A172 (cell line): ENCODE measurements at regions not wholly inside any gene's neighbourhood (a gene's known extent, or its start where the extent isn't known, plus 50 kb on each side); places are given as distances from the start of the nearest gene placed in this dataset.
"Not testable (repeated sequence)": the region's sequence is repeated elsewhere in the genome, so short reads cannot be mapped to it uniquely, and the experiment has no call there.

Experiments
- DNase-seq: peaks from one replicate; pipeline ENCODE4 v3.0.0-alpha.2; 2015; ENCODE audit warnings: low spot score

- not testable (repeated sequence) for DNase-seq
These were observed 82.7 kb downstream of the TFRC start for GRCh38 chr3:195999176-195999575.

GRCh38 chr3:195996314-195996713, 85.6 kb downstream of the TFRC start:
- DNase-seq = not testable (repeated sequence)

DNA sequence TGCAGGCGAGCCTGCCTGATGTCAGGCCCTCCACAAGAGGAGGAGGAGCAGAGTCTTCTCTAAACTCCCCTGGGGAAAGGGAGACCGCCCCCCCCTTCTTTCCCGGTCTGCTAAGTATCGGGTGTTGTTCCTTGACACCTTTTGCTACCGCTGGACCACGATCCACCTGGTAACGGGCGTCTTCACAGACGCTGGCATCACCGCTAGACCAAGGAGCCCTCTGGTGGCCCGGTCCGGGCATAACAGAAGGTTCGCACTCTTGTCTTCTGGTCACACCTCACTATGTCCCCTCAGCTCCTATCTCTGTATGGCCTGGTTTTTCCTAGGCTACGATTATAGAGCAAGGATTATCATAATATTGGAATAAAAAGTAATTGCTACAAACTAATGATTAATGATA, 86.0 kb upstream of the TNK2 start:
- peak; percentile 5 for DNase-seq

GRCh38 chr3:195993671-195994070, 85.3 kb upstream of the TNK2 start:
- not testable (repeated sequence) for DNase-seq

- DNase-seq = not testable (repeated sequence)
These were observed 84.7 kb upstream of the TNK2 start for GRCh38 chr3:195992956-195993595.

- DNase-seq = not testable (repeated sequence)
These were observed 83.6 kb upstream of the TNK2 start for GRCh38 chr3:195991986-195992385.

- DNase-seq = not testable (repeated sequence)
These were observed 82.9 kb upstream of the TNK2 start for GRCh38 chr3:195991243-195991642.

- not testable (repeated sequence) for DNase-seq
These were observed 82.5 kb upstream of the TNK2 start for GRCh38 chr3:195990841-195991174.

- peak; percentile 63 for DNase-seq
These were observed 81.8 kb upstream of the TNK2 start for GRCh38 chr3:195989921-195990840.

DNA sequence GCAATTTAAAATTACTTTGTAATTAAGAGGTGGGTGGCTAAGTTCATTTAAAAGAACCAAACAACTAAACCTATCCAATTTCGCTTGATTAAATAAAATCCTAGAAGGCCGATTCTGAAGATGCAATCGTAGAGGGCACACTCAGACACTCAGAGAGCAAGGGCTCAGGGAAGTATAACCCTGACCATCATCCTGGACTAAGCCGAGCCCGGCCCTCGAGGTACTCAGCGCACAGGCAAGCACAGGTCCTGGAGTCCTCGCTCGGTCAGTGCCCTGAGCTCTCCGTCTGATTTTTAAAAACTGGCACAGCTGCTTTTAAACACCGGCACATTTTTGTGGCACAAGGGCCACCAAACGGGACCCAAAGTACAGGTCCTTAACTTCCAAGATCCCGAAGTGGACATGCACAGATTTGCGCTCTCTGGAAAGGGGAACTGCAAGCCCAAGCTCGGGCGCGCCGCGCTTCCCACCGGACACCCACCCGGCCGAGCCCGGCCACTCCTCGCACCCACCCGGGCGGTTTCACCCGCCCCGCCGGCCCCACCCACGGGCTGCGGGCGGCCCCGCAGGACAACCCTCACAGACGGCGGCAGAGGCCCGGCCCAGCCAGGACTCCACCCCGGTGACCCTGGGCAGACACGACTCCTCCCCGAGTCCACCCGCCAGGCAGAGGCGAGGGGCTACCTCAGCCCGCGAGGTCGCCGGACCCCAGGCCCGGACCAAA, 81.0 kb upstream of the TNK2 start:
- DNase-seq = not testable (repeated sequence)

DNA sequence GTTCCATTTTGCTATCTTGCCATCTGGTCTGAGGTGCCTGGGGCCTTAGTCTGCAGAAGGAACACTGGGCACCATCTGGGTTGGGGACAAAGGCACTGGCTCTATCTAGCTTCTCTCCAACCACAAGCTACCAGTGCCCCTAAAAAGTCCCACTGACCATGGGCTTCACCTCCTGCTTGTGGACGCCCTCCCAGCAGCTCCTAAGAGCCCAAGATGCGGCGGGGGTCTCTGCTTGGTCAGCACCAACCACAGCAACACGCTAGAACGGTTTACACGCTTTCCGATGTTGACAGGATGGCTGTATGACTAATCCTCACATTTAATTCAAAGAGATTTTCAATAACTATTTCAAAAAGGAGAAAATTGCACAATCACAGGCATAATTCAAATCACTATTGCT, 80.4 kb upstream of the TNK2 start:
- DNase-seq = not testable (repeated sequence)

GRCh38 chr3:195987001-195987400, 78.7 kb upstream of the TNK2 start:
- not testable (repeated sequence) for DNase-seq

DNA sequence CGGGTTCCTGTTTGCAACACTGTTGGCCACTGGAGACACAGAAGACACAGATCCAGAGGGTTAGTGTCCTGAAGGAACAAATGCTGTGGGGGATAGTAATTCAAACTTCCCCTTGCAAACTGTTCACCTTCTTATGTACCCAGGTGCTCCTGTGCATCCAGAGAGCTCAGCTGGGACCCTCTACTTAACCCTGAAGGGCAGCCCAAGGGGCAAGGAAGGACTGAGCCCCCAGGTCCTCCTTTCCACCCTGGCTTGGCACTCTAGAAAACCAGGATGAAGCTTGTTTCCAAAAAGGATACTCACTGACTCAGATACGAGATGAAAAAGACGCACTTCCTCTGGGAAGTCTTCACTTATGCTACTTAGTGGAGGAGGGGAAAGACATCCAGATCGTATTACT, 78.2 kb upstream of the TNK2 start:
- not testable (repeated sequence) for DNase-seq

- not testable (repeated sequence) for DNase-seq
These were observed 77.1 kb upstream of the TNK2 start for GRCh38 chr3:195985348-195985920.

- not testable (repeated sequence) for DNase-seq
These were observed 76.2 kb upstream of the TNK2 start for GRCh38 chr3:195984392-195985030.

GRCh38 chr3:195983880-195984279, 75.5 kb upstream of the TNK2 start:
- not testable (repeated sequence) for DNase-seq

DNA sequence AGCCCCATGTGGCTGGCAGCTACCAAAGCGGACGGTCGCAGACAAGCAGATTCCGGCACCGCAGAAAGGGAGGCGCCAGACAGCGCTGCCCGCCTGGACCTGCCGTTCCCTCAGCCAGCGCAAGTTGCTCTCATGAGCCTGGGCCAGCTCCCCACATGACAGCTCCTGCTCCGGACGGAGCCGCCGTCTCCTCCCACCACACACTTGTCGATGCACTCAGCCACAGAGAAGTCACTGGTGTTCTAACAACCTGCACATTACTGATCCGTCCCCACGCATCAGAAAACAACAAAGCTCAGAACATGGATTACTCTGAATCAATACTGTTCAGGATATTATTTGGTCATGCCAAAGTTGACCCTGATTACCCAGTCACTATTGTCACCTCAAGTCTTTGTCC, 74.4 kb upstream of the TNK2 start:
- not testable (repeated sequence) for DNase-seq

DNA sequence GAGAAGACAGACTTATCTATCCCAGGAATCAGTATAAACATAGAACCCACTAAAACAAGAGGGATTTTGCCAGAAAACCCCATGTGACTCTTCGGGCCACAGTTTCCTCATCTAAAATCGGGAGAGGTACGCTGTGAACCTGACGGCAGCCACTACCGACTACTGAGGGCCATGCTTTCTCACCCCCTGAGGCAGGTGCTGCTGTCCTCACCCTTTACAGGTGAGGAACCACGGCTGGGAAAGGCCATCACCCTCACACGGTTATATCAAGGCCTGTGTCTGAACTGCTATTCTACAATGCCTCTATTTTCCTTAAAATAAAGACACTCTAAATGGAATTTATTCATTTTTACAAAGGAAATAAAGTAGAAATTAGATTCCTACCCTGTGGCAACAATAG, 73.4 kb upstream of the TNK2 start:
- DNase-seq = not testable (repeated sequence)

GRCh38 chr3:195979877-195980276, 71.5 kb upstream of the TNK2 start:
- not testable (repeated sequence) for DNase-seq

DNA sequence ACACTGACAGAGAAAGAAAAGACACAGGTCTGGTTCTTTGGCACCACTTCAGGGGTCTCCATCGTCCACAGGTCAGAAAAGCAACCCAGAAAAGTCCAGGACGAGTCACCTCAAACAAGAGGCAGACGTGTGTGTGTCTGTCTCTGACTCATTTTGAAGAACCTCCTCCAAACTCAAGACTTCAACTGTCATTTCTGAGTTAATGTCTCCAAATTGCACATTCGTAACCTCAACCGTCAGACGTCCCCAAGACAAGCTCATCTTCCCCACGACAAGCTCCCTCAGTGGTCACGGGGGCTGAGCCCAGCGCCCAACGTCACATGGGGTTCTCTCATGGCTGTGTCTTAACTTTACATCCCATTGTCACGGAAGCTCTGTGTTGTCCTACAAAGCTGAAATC, 70.2 kb upstream of the TNK2 start:
- not testable (repeated sequence) for DNase-seq

- DNase-seq = not testable (repeated sequence)
These were observed 68.5 kb upstream of the TNK2 start for GRCh38 chr3:195976876-195977275.
